ENCODE measurements at regions not wholly inside any gene's neighbourhood (a gene's known extent, or its start where the extent isn't known, plus 50 kb on each side); places are given as distances from the start of the nearest gene placed in this dataset.
"Not testable (repeated sequence)": the region's sequence is repeated elsewhere in the genome, so short reads cannot be mapped to it uniquely, and the experiment has no call there.

DNA sequence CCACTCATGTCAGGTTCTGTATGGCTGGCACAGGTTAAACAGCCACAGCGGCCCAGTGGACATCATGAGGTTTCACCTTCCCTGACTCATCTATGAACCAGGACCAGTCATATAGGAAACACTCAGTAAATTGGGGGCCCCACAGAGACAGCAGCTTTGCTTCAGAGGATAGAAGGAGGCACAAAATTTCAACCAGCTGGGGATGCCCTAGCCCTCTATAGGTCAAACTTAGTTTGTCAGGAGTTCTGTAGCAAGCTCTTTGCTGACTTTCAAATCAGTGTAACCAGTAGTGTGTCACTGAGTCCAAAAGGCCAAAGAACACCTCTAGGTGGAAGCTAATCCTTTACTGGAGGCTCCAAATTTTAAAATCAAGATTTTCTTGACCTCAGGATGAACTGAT lies 4157.8 kb upstream of the TPTE start:
- not testable (repeated sequence) for H2AFZ ChIP-seq (ENCODE audit: low read length, unreplicated experiment); H3K27ac ChIP-seq (ENCODE audit: low read depth, low read length); H3K4me1 ChIP-seq (ENCODE audit: control insufficient read depth, insufficient read depth, low read length, unreplicated experiment); H3K27me3 ChIP-seq (ENCODE audit: insufficient read depth, low read length); H3K79me2 ChIP-seq (ENCODE audit: control insufficient read depth, insufficient read depth, low read length, unreplicated experiment); H3K4me3 ChIP-seq (ENCODE audit: low read depth, low read length); H3K36me3 ChIP-seq (ENCODE audit: insufficient read depth, low read length)

DNA sequence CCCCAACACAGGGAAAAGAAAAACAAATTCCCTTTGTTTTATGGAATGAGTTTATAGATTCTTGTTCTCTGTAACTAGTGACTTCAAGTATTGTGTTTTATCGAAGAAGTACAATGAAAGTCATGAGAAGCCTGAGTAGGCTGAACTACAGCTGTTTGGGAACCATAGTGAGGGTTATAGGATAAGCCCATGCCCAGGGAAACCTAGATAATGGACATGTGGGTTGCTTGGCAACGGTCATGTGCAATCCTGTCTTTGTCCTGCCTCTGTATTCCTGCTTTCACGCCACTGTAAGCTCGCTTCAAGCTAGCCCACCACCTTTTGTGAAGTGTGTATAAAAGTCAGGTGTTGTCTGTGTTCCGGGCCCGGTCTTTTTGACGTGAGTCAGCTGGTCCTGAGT lies 4152.6 kb upstream of the TPTE start:
- H3K4me1 ChIP-seq (ENCODE audit: control insufficient read depth, insufficient read depth, low read length, unreplicated experiment); H3K36me3 ChIP-seq (ENCODE audit: insufficient read depth, low read length); H2AFZ ChIP-seq (ENCODE audit: low read length, unreplicated experiment); H3K27me3 ChIP-seq (ENCODE audit: insufficient read depth, low read length); H3K79me2 ChIP-seq (ENCODE audit: control insufficient read depth, insufficient read depth, low read length, unreplicated experiment): not testable (repeated sequence)
- Histone ChIP-seq H3K27ac (ENCODE audit: low read depth, low read length) (peak overlapping the region; percentile 47; the same call in 1 of the 2 replicates), H3K4me3 (ENCODE audit: low read depth, low read length) (peak overlapping the region; percentile 49; the same call in 1 of the 2 replicates)

DNA sequence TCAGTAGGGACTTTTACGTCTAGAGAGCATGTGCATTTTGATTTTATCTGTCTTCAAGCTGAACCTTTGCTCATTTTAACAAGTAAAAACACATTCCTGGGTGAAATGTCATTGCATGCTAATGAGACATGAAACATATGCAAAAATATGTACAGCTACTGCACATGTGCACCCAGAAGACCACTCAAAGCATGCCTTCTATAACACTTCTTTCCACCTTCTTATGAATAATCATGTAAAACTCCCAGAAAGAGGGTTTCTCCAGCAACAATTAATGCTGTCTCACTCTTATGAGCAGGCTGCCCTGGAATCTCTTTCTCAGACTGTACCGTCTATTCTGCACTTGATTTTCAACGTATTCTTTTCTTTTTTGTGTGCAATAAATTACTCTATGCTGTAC lies 4148.1 kb upstream of the TPTE start:
- not testable (repeated sequence) for H3K27ac ChIP-seq (ENCODE audit: low read depth, low read length); H3K4me3 ChIP-seq (ENCODE audit: low read depth, low read length); H3K79me2 ChIP-seq (ENCODE audit: control insufficient read depth, insufficient read depth, low read length, unreplicated experiment); H3K4me1 ChIP-seq (ENCODE audit: control insufficient read depth, insufficient read depth, low read length, unreplicated experiment); H3K27me3 ChIP-seq (ENCODE audit: insufficient read depth, low read length); H3K36me3 ChIP-seq (ENCODE audit: insufficient read depth, low read length)
- H2AFZ ChIP-seq (ENCODE audit: low read length, unreplicated experiment) = peak overlapping the region; percentile 31

DNA sequence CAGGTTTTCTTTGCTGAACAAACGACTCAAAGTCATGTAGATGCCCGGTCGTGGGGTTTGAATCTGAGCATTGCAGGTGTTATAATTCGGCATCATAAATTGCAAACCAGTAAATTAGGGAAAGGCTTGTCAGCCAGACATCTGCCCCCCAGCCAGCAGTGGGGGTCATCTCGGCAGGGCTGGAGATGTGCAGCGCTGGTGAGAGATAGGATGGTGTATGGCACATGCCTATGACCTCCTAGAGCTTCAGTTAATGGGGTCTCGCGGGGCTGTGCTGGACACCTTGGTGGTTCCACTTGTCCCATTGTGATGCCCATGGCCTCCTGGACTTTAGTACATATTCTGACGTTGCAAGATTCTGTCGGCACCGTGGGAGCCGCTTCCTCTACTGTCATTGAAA lies 4147.2 kb upstream of the TPTE start:
- H3K27me3 ChIP-seq (ENCODE audit: insufficient read depth, low read length); H3K27ac ChIP-seq (ENCODE audit: low read depth, low read length); H2AFZ ChIP-seq (ENCODE audit: low read length, unreplicated experiment); H3K79me2 ChIP-seq (ENCODE audit: control insufficient read depth, insufficient read depth, low read length, unreplicated experiment); H3K4me1 ChIP-seq (ENCODE audit: control insufficient read depth, insufficient read depth, low read length, unreplicated experiment); H3K36me3 ChIP-seq (ENCODE audit: insufficient read depth, low read length); H3K4me3 ChIP-seq (ENCODE audit: low read depth, low read length): not testable (repeated sequence)

DNA sequence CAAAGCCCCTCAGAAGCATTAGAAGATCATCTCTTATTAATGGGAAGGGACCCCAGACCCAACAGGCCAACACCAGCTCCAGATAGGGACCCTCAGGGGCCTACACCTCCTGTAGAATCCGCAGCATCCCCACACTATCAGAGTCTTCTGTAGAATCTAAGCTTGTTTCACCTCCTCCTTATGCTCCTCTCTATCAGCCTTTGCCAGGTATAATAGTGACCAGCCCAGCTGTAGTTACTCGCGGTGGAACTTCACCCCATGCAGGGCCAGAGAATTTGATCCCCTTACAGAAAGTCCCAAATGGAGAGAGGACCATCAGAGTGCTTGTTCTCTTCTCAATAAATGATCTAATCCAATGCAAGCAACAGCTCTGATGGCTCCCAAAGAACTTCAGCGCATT lies 4146.5 kb upstream of the TPTE start:
- H3K36me3 ChIP-seq (ENCODE audit: insufficient read depth, low read length); H3K27ac ChIP-seq (ENCODE audit: low read depth, low read length): not testable (repeated sequence)

DNA sequence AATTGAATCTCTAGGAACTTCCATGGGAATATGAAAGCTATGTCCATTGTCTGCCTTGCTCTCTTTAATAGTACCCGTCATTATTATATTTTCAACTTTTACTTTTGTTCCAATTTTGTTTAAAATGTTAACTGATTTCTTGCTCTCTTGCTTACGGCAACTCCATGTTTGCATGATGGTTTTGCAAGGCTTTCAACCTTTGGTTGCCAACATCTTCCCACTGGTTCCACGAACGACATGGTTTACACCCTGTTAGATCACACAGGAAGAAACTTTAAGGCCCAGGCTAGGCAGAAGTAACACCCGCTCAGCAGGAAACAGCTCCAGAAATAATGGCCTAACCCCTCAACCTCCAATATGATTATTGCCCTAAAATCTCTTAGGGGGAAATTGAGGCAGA lies 4145.6 kb upstream of the TPTE start:
- H2AFZ ChIP-seq (ENCODE audit: low read length, unreplicated experiment); H3K36me3 ChIP-seq (ENCODE audit: insufficient read depth, low read length); H3K27ac ChIP-seq (ENCODE audit: low read depth, low read length); H3K27me3 ChIP-seq (ENCODE audit: insufficient read depth, low read length); H3K79me2 ChIP-seq (ENCODE audit: control insufficient read depth, insufficient read depth, low read length, unreplicated experiment); H3K4me1 ChIP-seq (ENCODE audit: control insufficient read depth, insufficient read depth, low read length, unreplicated experiment); H3K4me3 ChIP-seq (ENCODE audit: low read depth, low read length): not testable (repeated sequence)

More for the DNA sequence above, 4146.5 kb upstream of the TPTE start:
- not testable (repeated sequence) for H3K4me3 ChIP-seq (ENCODE audit: low read depth, low read length); H3K79me2 ChIP-seq (ENCODE audit: control insufficient read depth, insufficient read depth, low read length, unreplicated experiment); H2AFZ ChIP-seq (ENCODE audit: low read length, unreplicated experiment); H3K4me1 ChIP-seq (ENCODE audit: control insufficient read depth, insufficient read depth, low read length, unreplicated experiment); H3K27me3 ChIP-seq (ENCODE audit: insufficient read depth, low read length)

DNA sequence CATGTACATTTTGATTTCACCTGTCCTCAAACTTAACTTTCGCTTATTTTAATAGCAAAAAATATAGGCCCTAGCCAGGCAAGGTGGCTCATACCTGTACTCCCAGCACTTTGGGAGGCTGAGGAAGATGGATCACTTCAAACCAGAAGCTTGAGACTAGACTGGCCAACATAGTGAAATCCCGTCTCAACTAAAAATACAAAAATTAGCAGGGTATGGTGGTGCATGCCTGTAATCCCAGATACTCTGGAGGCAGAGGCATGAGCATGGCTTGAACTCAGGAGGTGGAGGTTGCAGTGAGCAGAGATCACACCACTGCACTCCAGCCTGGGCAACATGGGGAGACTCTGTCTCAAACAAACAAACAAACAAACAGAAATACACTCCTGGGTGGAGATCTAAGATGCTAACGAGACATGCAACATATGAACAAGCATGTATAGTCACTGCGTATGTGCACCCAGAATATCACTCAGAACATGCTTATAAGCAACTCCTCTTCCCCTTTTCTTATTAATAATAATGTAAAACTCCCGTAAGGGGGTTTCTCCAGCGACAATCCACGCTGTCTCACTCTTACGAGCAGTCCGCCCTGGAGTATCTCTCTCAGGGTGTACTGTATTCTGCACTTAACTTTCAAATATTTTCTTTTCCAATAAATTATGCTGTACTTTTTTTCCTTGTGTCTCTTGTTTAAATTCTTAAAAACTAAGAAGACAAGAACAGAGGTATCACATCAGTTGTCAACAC lies 4144.9 kb upstream of the TPTE start:
- H3K27ac ChIP-seq (ENCODE audit: low read depth, low read length); H3K4me1 ChIP-seq (ENCODE audit: control insufficient read depth, insufficient read depth, low read length, unreplicated experiment); H3K79me2 ChIP-seq (ENCODE audit: control insufficient read depth, insufficient read depth, low read length, unreplicated experiment); H3K27me3 ChIP-seq (ENCODE audit: insufficient read depth, low read length); H2AFZ ChIP-seq (ENCODE audit: low read length, unreplicated experiment); H3K36me3 ChIP-seq (ENCODE audit: insufficient read depth, low read length); H3K4me3 ChIP-seq (ENCODE audit: low read depth, low read length): not testable (repeated sequence)

Data from ACC112 (cell line).